Fibroblast of skin of scalp (primary cell): ENCODE measurements at regions not wholly inside any gene's neighbourhood (a gene's known extent, or its start where the extent isn't known, plus 50 kb on each side); places are given as distances from the start of the nearest gene placed in this dataset.

ENCODE experiments used
- DNase-seq: peaks from one replicate; pipeline ENCODE4 v3.0.0-alpha.2; 2013

- no peak for DNase-seq
Measured at GRCh38 chr10:78187371-78187770, 153.7 kb downstream of the RPS24 start.

- DNase-seq, result no peak
Measured at GRCh38 chr10:78188446-78188845, 154.8 kb downstream of the RPS24 start.

- DNase-seq, result no peak
Measured at GRCh38 chr10:78190051-78190825, 156.6 kb downstream of the RPS24 start.

- no peak for DNase-seq
Measured at GRCh38 chr10:78191301-78191700, 157.6 kb downstream of the RPS24 start.

GRCh38 chr10:78193189-78193588, 159.5 kb downstream of the RPS24 start:
- no peak for DNase-seq

GRCh38 chr10:78194050-78194449, 160.4 kb downstream of the RPS24 start:
- DNase-seq, result no peak

GRCh38 chr10:78194539-78195402, 161.1 kb downstream of the RPS24 start:
- peak; percentile 37 for DNase-seq

- no peak for DNase-seq
Measured at GRCh38 chr10:78196396-78196795, 162.7 kb downstream of the RPS24 start.

GRCh38 chr10:78196964-78197363, 163.3 kb downstream of the RPS24 start:
- no peak for DNase-seq

GRCh38 chr10:78197628-78198272, 164.1 kb downstream of the RPS24 start:
- no peak for DNase-seq

- no peak for DNase-seq
Measured at GRCh38 chr10:78199005-78199725, 165.5 kb downstream of the RPS24 start.

GRCh38 chr10:78199759-78200158, 166.1 kb downstream of the RPS24 start:
- DNase-seq, result no peak

GRCh38 chr10:78200686-78201085, 167.0 kb downstream of the RPS24 start:
- DNase-seq, result no peak

GRCh38 chr10:78202386-78202785, 168.7 kb downstream of the RPS24 start:
- no peak for DNase-seq

- DNase-seq, result no peak
Measured at GRCh38 chr10:78203915-78204818, 170.5 kb downstream of the RPS24 start.

GRCh38 chr10:78205457-78206016, 171.9 kb downstream of the RPS24 start:
- DNase-seq, result no peak

GRCh38 chr10:78207216-78207615, 173.6 kb downstream of the RPS24 start:
- no peak for DNase-seq

GRCh38 chr10:78207776-78208175, 174.1 kb downstream of the RPS24 start:
- no peak for DNase-seq

GRCh38 chr10:78209970-78210369, 176.3 kb downstream of the RPS24 start:
- no peak for DNase-seq

- DNase-seq, result no peak
Measured at GRCh38 chr10:78210548-78210947, 176.9 kb downstream of the RPS24 start.

GRCh38 chr10:78210976-78211375, 177.3 kb downstream of the RPS24 start:
- DNase-seq, result no peak
